SU-DHL-6 (cell line): ENCODE measurements at regions not wholly inside any gene's neighbourhood (a gene's known extent, or its start where the extent isn't known, plus 50 kb on each side); places are given as distances from the start of the nearest gene placed in this dataset.
"Not testable (repeated sequence)": the region's sequence is repeated elsewhere in the genome, so short reads cannot be mapped to it uniquely, and the experiment has no call there.

Experiments
- CTCF ChIP-seq: fragments of 200-600 bp; sonication (generic); IDR thresholded peaks from one replicate; pipeline ENCODE4 v1.5.1; 2017; ENCODE audit warnings: antibody characterized with exemption, mild to moderate bottlenecking, low read length, moderate library complexity; ENCODE audit not compliant: insufficient read depth, poor library complexity, severe bottlenecking
- EZH2phosphoT487 ChIP-seq: fragments of 200-600 bp; sonication (generic), shearing (Covaris generic); conservative IDR thresholded peaks from 2 replicates; pipeline ENCODE4 v1.6.1; 2018; ENCODE audit warnings: mild to moderate bottlenecking, antibody characterized with exemption, low read length, moderate library complexity, mixed read lengths

DNA sequence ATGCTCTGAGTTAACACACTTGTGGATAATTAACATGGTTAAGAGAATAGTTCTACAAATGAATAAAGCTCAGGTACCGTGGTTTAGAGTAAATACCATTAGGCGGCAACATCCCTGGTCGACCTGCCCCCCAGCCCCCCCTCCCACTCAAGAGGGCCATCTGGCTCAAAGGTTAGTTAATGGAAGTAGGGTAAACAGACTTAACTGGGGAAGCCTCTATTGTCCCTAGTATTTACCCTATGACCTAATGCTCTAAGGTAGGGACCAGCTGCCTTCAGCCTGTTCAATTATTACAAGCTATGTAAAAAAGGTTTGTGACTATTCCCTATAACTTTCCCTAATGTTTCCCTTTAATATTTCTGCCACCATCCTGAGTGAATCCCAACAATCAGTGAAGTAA, 711.4 kb upstream of the HS3ST5 start:
- TF ChIP-seq CTCF, EZH2phosphoT487: not testable (repeated sequence)
